ENCODE measurements at regions not wholly inside any gene's neighbourhood (a gene's known extent, or its start where the extent isn't known, plus 50 kb on each side); places are given as distances from the start of the nearest gene placed in this dataset.

- no peak overlapping the region for H3K4me3 ChIP-seq (ENCODE audit: low read length)
- intact Hi-C loops (cut with micrococcal nuclease): no loop called here
- H3K36me3 ChIP-seq (ENCODE audit: control insufficient read depth, insufficient read depth, low read length): no peaks in the 10 kb centered on the region
- Mint-ChIP-seq H3K4me3 (no peak overlapping the region), H3K27ac (no peak overlapping the region), H3K4me1 (no peaks in the 10 kb centered on the region), H3K9me3 (no peaks in the 10 kb centered on the region), H3K27me3 (ENCODE audit: low read depth in 2 of 2) (peaks cover 25 to 59% of the 10 kb centered on the region in 2 donors), H3K36me3 (no peaks in the 10 kb centered on the region)
- no peaks in the 10 kb centered on the region for H3K9me3 ChIP-seq (ENCODE audit: control insufficient read depth, insufficient read depth, low read length)
- H3K27me3 ChIP-seq (ENCODE audit: control insufficient read depth, insufficient read depth, low read length): peaks cover 5% of the 10 kb centered on the region
- ATAC-seq: no peak
- H3K4me1 ChIP-seq (ENCODE audit: control insufficient read depth, insufficient read depth, low read length): no peaks in the 10 kb centered on the region
- no peak overlapping the region for H3K27ac ChIP-seq (ENCODE audit: low read length)
- TF ChIP-seq CTCF (IDR thresholded peaks at IDR 0.05): no peak
- no peak for DNase-seq
These were observed 127.0 kb upstream of the CD96 start for GRCh38 chr3:111415018-111415417.

- H3K4me1 Mint-ChIP-seq: no peaks in the 10 kb centered on the region
- peaks cover 0 to 2% of the 10 kb centered on the region in 2 donors for H3K9me3 Mint-ChIP-seq
- intact Hi-C loops (cut with micrococcal nuclease): no loop called here
- DNase-seq (no peak), ATAC-seq (no peak)
- H3K27me3 Mint-ChIP-seq (ENCODE audit: low read depth in 2 of 2): peaks cover 39 to 69% of the 10 kb centered on the region in 2 donors
- H3K9me3 ChIP-seq (ENCODE audit: control insufficient read depth, insufficient read depth, low read length): no peaks in the 10 kb centered on the region
- TF ChIP-seq CTCF (IDR thresholded peaks at IDR 0.05): no peak
- H3K4me1 ChIP-seq (ENCODE audit: control insufficient read depth, insufficient read depth, low read length): no peaks in the 10 kb centered on the region
- H3K36me3 Mint-ChIP-seq: peaks cover 7% of the 10 kb centered on the region
- no peak overlapping the region for H3K4me3 ChIP-seq (ENCODE audit: low read length)
- no peak overlapping the region for H3K27ac ChIP-seq (ENCODE audit: low read length)
- no CpG with 5 or more reads among the region's 1 CpG for WGBS (ENCODE audit: insufficient coverage)
- H3K27ac Mint-ChIP-seq: no peak overlapping the region
- no peak overlapping the region for H3K4me3 Mint-ChIP-seq
- H3K36me3 ChIP-seq (ENCODE audit: control insufficient read depth, insufficient read depth, low read length): no peaks in the 10 kb centered on the region
- H3K27me3 ChIP-seq (ENCODE audit: control insufficient read depth, insufficient read depth, low read length): peaks cover 5% of the 10 kb centered on the region
These were observed 123.6 kb upstream of the CD96 start for GRCh38 chr3:111418391-111418790.

GRCh38 chr3:111428301-111428700 lies 113.7 kb upstream of the CD96 start:
- H3K4me1 Mint-ChIP-seq: no peaks in the 10 kb centered on the region
- no peak for TF ChIP-seq CTCF (IDR thresholded peaks at IDR 0.05)
- Histone ChIP-seq H3K4me3 (ENCODE audit: low read length) (no peak overlapping the region), H3K27ac (ENCODE audit: low read length) (no peak overlapping the region), H3K27me3 (ENCODE audit: control insufficient read depth, insufficient read depth, low read length) (no peaks in the 10 kb centered on the region), H3K9me3 (ENCODE audit: control insufficient read depth, insufficient read depth, low read length) (no peaks in the 10 kb centered on the region), H3K36me3 (ENCODE audit: control insufficient read depth, insufficient read depth, low read length) (no peaks in the 10 kb centered on the region), H3K4me1 (ENCODE audit: control insufficient read depth, insufficient read depth, low read length) (no peaks in the 10 kb centered on the region)
- H3K4me3 Mint-ChIP-seq: no peak overlapping the region
- H3K27ac Mint-ChIP-seq: no peak overlapping the region
- no peak for DNase-seq
- ATAC-seq: no peak
- H3K36me3 Mint-ChIP-seq: peaks cover 13% of the 10 kb centered on the region
- H3K9me3 Mint-ChIP-seq: peaks cover 0 to 6% of the 10 kb centered on the region in 2 donors
- intact Hi-C loops (cut with micrococcal nuclease): no loop called here
- peaks cover 12 to 43% of the 10 kb centered on the region in 2 donors for H3K27me3 Mint-ChIP-seq (ENCODE audit: low read depth in 2 of 2)

GRCh38 chr3:111434941-111435622 lies 106.9 kb upstream of the CD96 start:
- ATAC-seq (no peak), DNase-seq (no peak)
- H3K27ac ChIP-seq (ENCODE audit: low read length): no peak overlapping the region
- Mint-ChIP-seq H3K27me3 (ENCODE audit: low read depth in 2 of 2) (peaks cover 2 to 14% of the 10 kb centered on the region in 2 donors), H3K36me3 (no peaks in the 10 kb centered on the region), H3K27ac (no peak overlapping the region), H3K4me1 (no peaks in the 10 kb centered on the region), H3K4me3 (no peak overlapping the region), H3K9me3 (no peaks in the 10 kb centered on the region)
- no peaks in the 10 kb centered on the region for H3K9me3 ChIP-seq (ENCODE audit: control insufficient read depth, insufficient read depth, low read length)
- H3K36me3 ChIP-seq (ENCODE audit: control insufficient read depth, insufficient read depth, low read length): no peaks in the 10 kb centered on the region
- no peak for TF ChIP-seq CTCF (IDR thresholded peaks at IDR 0.05)
- H3K4me3 ChIP-seq (ENCODE audit: low read length): no peak overlapping the region
- H3K4me1 ChIP-seq (ENCODE audit: control insufficient read depth, insufficient read depth, low read length): no peaks in the 10 kb centered on the region
- WGBS (ENCODE audit: insufficient coverage): 100% methylated on average over 1 of the region's 3 CpGs
- intact Hi-C loops (cut with micrococcal nuclease): no loop called here
- no peaks in the 10 kb centered on the region for H3K27me3 ChIP-seq (ENCODE audit: control insufficient read depth, insufficient read depth, low read length)
